H9 (cell line): ENCODE measurements at regions not wholly inside any gene's neighbourhood (a gene's known extent, or its start where the extent isn't known, plus 50 kb on each side); places are given as distances from the start of the nearest gene placed in this dataset.

ENCODE experiments used
- DNase-seq: peaks from one replicate; pipeline ENCODE4 v3.0.0-alpha.2; 2017
- H2AFZ ChIP-seq: one replicate; pipeline ENCODE4 v1.6.1; 2013; ENCODE audit warnings: mild to moderate bottlenecking, low read length, control low read depth, moderate library complexity
- H2AK5ac ChIP-seq: 2 replicates; pipeline ENCODE4 v1.6.1; 2013; ENCODE audit warnings: low read length, control low read depth, mixed read lengths; ENCODE audit not compliant: insufficient read length
- H2BK120ac ChIP-seq: one replicate; pipeline ENCODE4 v1.6.1; 2013; ENCODE audit warnings: low read depth, mild to moderate bottlenecking, low read length, control low read depth, inconsistent platforms; ENCODE audit not compliant: poor library complexity, severe bottlenecking
- H2BK12ac ChIP-seq: 2 replicates; pipeline ENCODE4 v1.6.1; 2013; ENCODE audit warnings: low read length, control low read depth, mixed read lengths, low read depth; ENCODE audit not compliant: insufficient read length
- H2BK15ac ChIP-seq: 2 replicates; pipeline ENCODE4 v1.6.1; 2013; ENCODE audit warnings: low read depth, low read length, control low read depth
- H2BK20ac ChIP-seq: one replicate; pipeline ENCODE4 v1.6.1; 2013; ENCODE audit warnings: low read depth, mild to moderate bottlenecking, low read length, control low read depth, inconsistent platforms; ENCODE audit not compliant: poor library complexity, severe bottlenecking
- H2BK5ac ChIP-seq: 2 replicates; pipeline ENCODE4 v1.6.1; 2013; ENCODE audit warnings: low read length, control low read depth, mixed read lengths; ENCODE audit not compliant: insufficient read length
- H3K14ac ChIP-seq: 2 replicates; pipeline ENCODE4 v1.6.1; 2013; ENCODE audit warnings: low read length, control low read depth; ENCODE audit not compliant: insufficient read depth
- H3K18ac ChIP-seq: 2 replicates; pipeline ENCODE4 v1.6.1; 2013; ENCODE audit warnings: low read depth, mild to moderate bottlenecking, mixed read lengths, low read length, control low read depth; ENCODE audit not compliant: insufficient read length
- H3K23ac ChIP-seq: 2 replicates; pipeline ENCODE4 v1.6.1; 2013; ENCODE audit warnings: low read length, control low read depth, mixed read lengths, low read depth; ENCODE audit not compliant: insufficient read length
- H3K23me2 ChIP-seq: 2 replicates; pipeline ENCODE4 v1.6.1; 2013; ENCODE audit warnings: low read depth, mild to moderate bottlenecking, mixed read lengths, low read length, control low read depth; ENCODE audit not compliant: insufficient read length, poor library complexity, severe bottlenecking
- H3K27ac ChIP-seq: 2 replicates; pipeline ENCODE4 v1.5.1; 2013; ENCODE audit warnings: low read length, control low read depth, mixed read lengths, low read depth; ENCODE audit not compliant: insufficient read length
- H3K27me3 ChIP-seq: 2 replicates; pipeline ENCODE4 v1.6.1; 2013; ENCODE audit warnings: low read length, control low read depth, inconsistent platforms; ENCODE audit not compliant: insufficient read depth
- H3K4ac ChIP-seq: 2 replicates; pipeline ENCODE4 v1.6.1; 2013; ENCODE audit warnings: low read depth, mild to moderate bottlenecking, control low read depth, inconsistent platforms, low read length, moderate library complexity
- H3K4me1 ChIP-seq: 2 replicates; pipeline ENCODE4 v1.6.1; 2013; ENCODE audit warnings: low read length, control low read depth, inconsistent platforms; ENCODE audit not compliant: insufficient read depth
- H3K4me2 ChIP-seq: 2 replicates; pipeline ENCODE4 v1.6.1; 2013; ENCODE audit warnings: low read length, control low read depth, mixed read lengths; ENCODE audit not compliant: insufficient read length, insufficient read depth
- H3K56ac ChIP-seq: 2 replicates; pipeline ENCODE4 v1.6.1; 2013; ENCODE audit warnings: low read depth, mild to moderate bottlenecking, mixed read lengths, low read length, control low read depth; ENCODE audit not compliant: insufficient read length
- H3K79me1 ChIP-seq: 2 replicates; pipeline ENCODE4 v1.6.1; 2013; ENCODE audit warnings: low read depth, mild to moderate bottlenecking, moderate library complexity, low read length, control low read depth, inconsistent platforms; ENCODE audit not compliant: insufficient read depth, poor library complexity, severe bottlenecking
- H3K79me2 ChIP-seq: 2 replicates; pipeline ENCODE4 v1.6.1; 2013; ENCODE audit warnings: low read length, control low read depth, inconsistent platforms; ENCODE audit not compliant: insufficient read depth
- H3K9ac ChIP-seq: 2 replicates; pipeline ENCODE4 v1.6.1; 2013; ENCODE audit warnings: low read length, control low read depth, mixed read lengths; ENCODE audit not compliant: insufficient read length; ENCODE audit errors: extremely low read depth
- H3K9me3 ChIP-seq: one replicate; pipeline ENCODE4 v1.6.1; 2013; ENCODE audit warnings: low read depth, low read length, inconsistent platforms; ENCODE audit not compliant: control insufficient read depth
- H3T11ph ChIP-seq: one replicate; pipeline ENCODE4 v1.6.1; 2013; ENCODE audit warnings: mild to moderate bottlenecking, low read length, control low read depth, inconsistent platforms
- H4K20me1 ChIP-seq: one replicate; pipeline ENCODE4 v1.6.1; 2013; ENCODE audit not compliant: control insufficient read depth, insufficient read length, insufficient read depth
- H4K5ac ChIP-seq: 2 replicates; pipeline ENCODE4 v1.6.1; 2013; ENCODE audit warnings: low read depth, mild to moderate bottlenecking, mixed read lengths, low read length, control low read depth; ENCODE audit not compliant: insufficient read length
- H4K8ac ChIP-seq: replicated peaks from 2 replicates; pipeline ENCODE4 v1.6.1; 2013; ENCODE audit warnings: low read length, control low read depth, mixed read lengths, low read depth; ENCODE audit not compliant: insufficient read length
- H4K91ac ChIP-seq: 2 replicates; pipeline ENCODE4 v1.6.1; 2013; ENCODE audit warnings: low read depth, mild to moderate bottlenecking, moderate library complexity, mixed read lengths, low read length, control low read depth; ENCODE audit not compliant: insufficient read length
- H3K27ac Mint-ChIP-seq, 3 experiments: 2 replicates in 2 of 3; 3 replicates in 1 of 3; pipeline ENCODE4 v1.8.0; 2020 to 2021; ENCODE audit warnings: mixed read lengths in 3 of 3, mild to moderate bottlenecking in 1 of 3, moderate library complexity in 1 of 3
- H3K27me3 Mint-ChIP-seq: 2 replicates; pipeline ENCODE4 v1.8.0; 2021; ENCODE audit warnings: low read depth, mild to moderate bottlenecking, moderate library complexity, mixed read lengths
- H3K36me3 Mint-ChIP-seq, 3 experiments: 2 replicates in 2 of 3; 3 replicates in 1 of 3; pipeline ENCODE4 v1.8.0; 2020 to 2021; ENCODE audit warnings: low read depth in 3 of 3, mixed read lengths in 3 of 3; ENCODE audit not compliant: insufficient read depth in 1 of 3
- H3K4me1 Mint-ChIP-seq, 2 experiments: 2 replicates each; pipeline ENCODE4 v1.8.0; 2020; ENCODE audit warnings: mixed read lengths in 2 of 2
- H3K4me3 Mint-ChIP-seq, 2 experiments: 2 replicates in 1 of 2; 3 replicates in 1 of 2; pipeline ENCODE4 v1.8.0; 2020 to 2021; ENCODE audit warnings: mild to moderate bottlenecking in 2 of 2, mixed read lengths in 2 of 2, moderate library complexity in 1 of 2
- H3K9me3 Mint-ChIP-seq, 2 experiments: 2 replicates in 1 of 2; 3 replicates in 1 of 2; pipeline ENCODE4 v1.8.0; 2020; ENCODE audit warnings: mild to moderate bottlenecking in 2 of 2, mixed read lengths in 2 of 2, moderate library complexity in 1 of 2
- CTCF ChIP-seq: fragments of 200-600 bp; sonication (generic); conservative IDR thresholded peaks from 3 replicates; pipeline ENCODE4 v1.8.0; 2021; ENCODE audit warnings: antibody characterized with exemption, mild to moderate bottlenecking
- WGBS: extraction: QIAGEN DNeasy Blood & Tissue Kit; methylation state at CpG from one replicate; pipeline ENCODE4 v1.1.7; 2013; ENCODE audit warnings: missing lambda C conversion rate, low lambda C conversion rate, mixed read lengths; ENCODE audit not compliant: insufficient read length; ENCODE audit errors: extremely low coverage; 5-methylcytosine and 5-hydroxymethylcytosine counted together

GRCh38 chr16:5448798-5449197 lies 351.2 kb upstream of the EEF2KMT start:
- no peak overlapping the region for H3K23ac ChIP-seq
- no peak overlapping the region for H3K4me2 ChIP-seq
- no peak overlapping the region for H4K8ac ChIP-seq
- no peaks in the 10 kb centered on the region for H4K20me1 ChIP-seq
- H3K4me3 Mint-ChIP-seq: no peak overlapping the region
- H3K56ac ChIP-seq: no peak overlapping the region
- H2BK120ac ChIP-seq: no peak overlapping the region
- H4K5ac ChIP-seq: no peak overlapping the region
- no peak overlapping the region for H2AFZ ChIP-seq
- peaks cover 0 to 6% (median 2%) of the 10 kb centered on the region in 3 experiments; a peak in 3 of 7 replicates for H3K36me3 Mint-ChIP-seq
- H2AK5ac ChIP-seq: no peak overlapping the region
- H3K79me2 ChIP-seq: no peaks in the 10 kb centered on the region
- peaks cover 0 to 2% of the 10 kb centered on the region in 2 experiments; a peak in 1 of 5 replicates for H3K9me3 Mint-ChIP-seq
- H3K14ac ChIP-seq: no peak overlapping the region
- H3K4me1 Mint-ChIP-seq: peaks cover 71 to 79% of the 10 kb centered on the region in 2 experiments
- no peak overlapping the region for H4K91ac ChIP-seq
- WGBS: no CpG with 5 or more reads among the region's 9 CpGs
- TF ChIP-seq CTCF: no peak
- no peak overlapping the region for H2BK15ac ChIP-seq
- no peak overlapping the region for H3K18ac ChIP-seq
- no peaks in the 10 kb centered on the region for H3K9me3 ChIP-seq
- H3K9ac ChIP-seq: no peak overlapping the region
- peaks cover 8% of the 10 kb centered on the region; the same call in 1 of the 2 replicates for H3K4me1 ChIP-seq
- no peak overlapping the region for H3K27ac ChIP-seq
- no peak overlapping the region for H3K27ac Mint-ChIP-seq
- H3K27me3 Mint-ChIP-seq: peaks cover 80% of the 10 kb centered on the region
- no peak overlapping the region for H3K4ac ChIP-seq
- no peak overlapping the region for H2BK5ac ChIP-seq
- peaks cover 2% of the 10 kb centered on the region for H3K23me2 ChIP-seq
- H3K79me1 ChIP-seq: no peaks in the 10 kb centered on the region
- DNase-seq: no peak
- no peak overlapping the region for H2BK20ac ChIP-seq
- no peak overlapping the region for H2BK12ac ChIP-seq
- no peak overlapping the region for H3T11ph ChIP-seq
- H3K27me3 ChIP-seq: no peaks in the 10 kb centered on the region
